ENCODE measurements at regions not wholly inside any gene's neighbourhood (a gene's known extent, or its start where the extent isn't known, plus 50 kb on each side); places are given as distances from the start of the nearest gene placed in this dataset.

- TF ChIP-seq EZH2 (IDR thresholded peaks at IDR 0.05; ENCODE audit: low read depth, low read length, severe bottlenecking) = no peak
- peak; percentile 50 to 68 (median 53) for TF ChIP-seq CTCF (IDR thresholded peaks at IDR 0.05; ENCODE audit: control extremely low read depth in 1 of 3, insufficient read depth in 1 of 3, low read depth in 1 of 3, low read length in 3 of 3)
- TF ChIP-seq BRCA1 (IDR thresholded peaks at IDR 0.05; ENCODE audit: low read depth, low read length) = no peak
- TF ChIP-seq SIN3A (conservative IDR thresholded peaks at IDR 0.05 in 1 of 2, IDR thresholded peaks at IDR 0.05 in 1 of 2; ENCODE audit: low read depth in 1 of 2, low read length in 2 of 2) = no peak
- TF ChIP-seq POLR2AphosphoS5 (IDR thresholded peaks at IDR 0.05; ENCODE audit: low read depth, low read length) = no peak
- peak; percentile 77 to 81 for TF ChIP-seq RAD21 (IDR thresholded peaks at IDR 0.05 in 1 of 2, conservative IDR thresholded peaks at IDR 0.05 in 1 of 2; ENCODE audit: low read depth in 2 of 2, low read length in 2 of 2)
- no peak for TF ChIP-seq POLR2A (IDR thresholded peaks at IDR 0.05; ENCODE audit: control extremely low read depth in 1 of 2, low read depth in 2 of 2, low read length in 2 of 2)
- no peak for TF ChIP-seq TAF1 (IDR thresholded peaks at IDR 0.05; ENCODE audit: low read depth, low read length)
Observed at GRCh38 chr14:51369814-51370213, 129.8 kb downstream of the TMX1 start.

Data from H1 (cell line).